ENCODE measurements at regions not wholly inside any gene's neighbourhood (a gene's known extent, or its start where the extent isn't known, plus 50 kb on each side); places are given as distances from the start of the nearest gene placed in this dataset.

DNA sequence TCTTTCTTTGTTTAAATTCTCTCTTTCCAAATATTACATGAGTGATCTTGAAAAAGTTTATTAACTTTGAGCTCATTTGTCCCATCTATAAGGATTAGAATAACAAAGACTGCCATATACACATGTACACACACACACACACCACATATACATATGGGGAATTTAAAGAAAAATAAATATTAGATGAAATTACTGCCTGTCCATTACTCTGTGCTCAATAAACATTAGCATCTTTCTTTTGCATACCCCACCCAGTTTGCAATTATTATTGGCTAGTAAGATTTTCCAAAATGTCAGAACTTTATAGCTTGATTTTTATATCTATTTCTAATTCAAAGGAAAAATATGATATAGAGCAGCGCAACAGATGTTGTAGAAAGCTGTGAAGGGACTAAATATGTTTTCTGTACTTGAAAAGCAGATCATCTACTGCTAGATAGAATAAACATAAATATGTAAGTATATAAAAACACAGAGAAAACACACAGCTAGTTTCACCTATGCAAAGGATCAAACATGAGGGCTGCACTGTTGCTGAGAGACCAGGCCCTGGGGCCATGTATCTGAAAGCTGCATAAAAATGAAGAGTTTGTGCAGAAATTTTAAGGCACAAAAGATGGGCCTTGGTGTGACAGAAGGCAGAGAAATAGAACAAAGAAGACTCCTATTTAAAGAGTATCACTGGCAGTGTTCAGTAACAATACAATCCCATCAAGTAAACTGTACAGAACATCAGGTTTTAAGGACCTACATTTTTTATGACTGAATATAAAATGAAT, 114.2 kb upstream of the NECTIN3 start:
- Histone ChIP-seq H3K27me3 (ENCODE audit: control insufficient read depth, insufficient read depth) (no peaks in the 10 kb centered on the region), H3K4me1 (ENCODE audit: control insufficient read depth, insufficient read depth, low read length) (no peaks in the 10 kb centered on the region), H3K9me3 (ENCODE audit: control insufficient read depth, low read length) (no peaks in the 10 kb centered on the region), H3K27ac (ENCODE audit: low read length) (no peak overlapping the region), H3K4me3 (ENCODE audit: low read length) (no peak overlapping the region)
- DNase-seq (no peak), ATAC-seq (no peak)
- 96% methylated on average over 1 of the region's 1 CpG for WGBS
- intact Hi-C loops (cut with DNase I), result no loop called here

DNA sequence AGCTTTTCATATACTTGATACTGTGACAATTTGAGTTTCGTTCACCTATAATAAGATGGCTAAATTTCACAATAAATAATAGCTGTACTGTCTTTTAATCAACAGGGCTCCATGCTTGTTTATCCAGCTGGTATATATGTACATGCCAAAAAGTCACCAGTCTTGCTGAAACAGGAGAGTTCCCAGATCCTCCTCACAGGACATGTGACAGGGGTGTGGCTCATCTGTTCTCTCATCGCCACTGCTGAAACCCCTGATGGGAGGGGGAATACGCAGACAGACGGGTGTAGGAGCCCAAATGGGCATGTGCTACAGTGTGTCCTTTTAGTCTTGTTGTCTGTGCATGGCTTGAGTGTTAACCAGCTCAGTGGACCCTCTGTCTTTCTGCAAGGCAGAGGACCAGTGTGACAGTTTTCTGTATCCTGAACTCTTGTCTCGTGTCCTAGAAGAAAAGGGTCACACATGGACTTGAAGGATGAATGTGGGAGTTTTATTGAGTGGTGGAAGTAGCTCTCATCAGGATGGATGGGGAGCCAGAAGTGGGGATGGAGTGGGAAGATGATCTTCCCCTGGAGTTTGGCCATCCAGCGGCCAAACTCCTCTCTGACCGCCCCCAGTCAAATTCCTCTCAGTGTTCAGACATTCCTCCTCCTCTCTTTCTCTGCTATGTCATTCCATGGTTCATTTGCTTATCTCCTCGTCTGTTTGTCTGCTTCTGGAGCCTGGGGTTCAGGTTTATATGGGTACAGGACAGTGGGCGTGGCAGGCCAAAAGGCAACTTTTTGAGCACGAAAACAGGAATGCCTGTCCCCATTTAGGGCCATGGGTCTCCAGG, 113.1 kb upstream of the NECTIN3 start:
- Histone ChIP-seq H3K27ac (ENCODE audit: low read length) (no peak overlapping the region), H3K27me3 (ENCODE audit: control insufficient read depth, insufficient read depth) (no peaks in the 10 kb centered on the region), H3K4me1 (ENCODE audit: control insufficient read depth, insufficient read depth, low read length) (no peaks in the 10 kb centered on the region), H3K9me3 (ENCODE audit: control insufficient read depth, low read length) (no peaks in the 10 kb centered on the region), H3K4me3 (ENCODE audit: low read length) (no peak overlapping the region)
- DNase-seq (no peak), ATAC-seq (no peak)
- WGBS, result 71% methylated on average over 10 of the region's 10 CpGs
- intact Hi-C loops (cut with DNase I), result no loop called here

DNA sequence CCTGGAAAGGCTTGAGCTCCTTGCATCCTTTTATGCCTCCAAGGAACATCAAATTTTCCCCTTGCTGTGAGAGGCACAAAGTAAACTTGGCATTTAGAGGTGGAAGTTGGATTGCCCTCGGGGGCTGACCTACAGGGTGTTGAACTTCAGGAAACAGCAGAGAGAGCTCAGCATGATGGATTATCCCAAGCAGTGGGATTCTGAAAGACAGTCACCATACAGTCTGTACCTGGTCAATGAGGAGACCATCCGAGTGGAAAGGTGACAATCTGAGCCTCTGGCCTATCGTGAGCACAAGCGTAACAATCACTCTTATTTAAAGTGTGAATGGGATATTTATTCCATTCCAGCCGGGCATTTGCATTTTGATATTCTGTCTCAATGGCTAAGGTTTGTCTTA, 105.6 kb upstream of the NECTIN3 start:
- 89% methylated on average over 5 of the region's 5 CpGs for WGBS
- no peak for ATAC-seq

DNA sequence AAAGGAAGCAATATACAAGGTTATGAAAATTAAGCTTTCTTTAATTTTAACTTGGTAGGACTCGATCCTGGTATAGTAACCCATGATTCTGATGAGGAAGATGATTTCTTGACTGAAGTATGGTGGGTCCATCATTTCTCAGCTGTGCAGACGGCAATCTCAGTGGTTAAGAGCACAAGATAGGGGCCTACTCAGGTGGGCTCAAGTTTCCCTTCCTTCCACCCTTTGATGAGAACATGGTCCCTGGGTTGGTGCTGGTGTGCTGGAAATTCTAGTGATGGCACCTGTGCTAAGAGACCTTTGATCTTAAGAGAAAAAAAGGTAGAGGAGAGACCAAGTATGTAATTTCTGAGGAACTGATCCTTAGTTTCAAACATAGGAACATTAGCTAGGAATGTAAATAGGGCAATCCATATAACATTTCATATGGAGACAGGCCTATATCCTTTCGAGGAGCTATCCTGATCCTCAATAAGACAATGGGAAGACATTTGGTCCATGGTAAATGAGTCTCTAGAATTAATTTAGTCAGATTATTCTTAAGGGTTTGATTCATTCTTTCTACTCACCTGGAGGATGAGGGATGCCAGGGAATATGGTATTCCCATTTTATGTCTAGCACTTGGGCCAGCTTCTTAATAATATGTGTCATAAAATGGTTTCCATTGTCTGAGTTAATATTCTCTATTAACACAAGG, 104.5 kb upstream of the NECTIN3 start:
- DNase-seq, result no peak

More for the DNA sequence above, 105.6 kb upstream of the NECTIN3 start:
- Histone ChIP-seq H3K27ac (ENCODE audit: low read length) (no peak overlapping the region), H3K9me3 (ENCODE audit: control insufficient read depth, low read length) (peaks cover 2% of the 10 kb centered on the region), H3K27me3 (ENCODE audit: control insufficient read depth, insufficient read depth) (no peaks in the 10 kb centered on the region), H3K4me1 (ENCODE audit: control insufficient read depth, insufficient read depth, low read length) (no peaks in the 10 kb centered on the region), H3K4me3 (ENCODE audit: low read length) (no peak overlapping the region)
- no peak for DNase-seq
- intact Hi-C loops (cut with DNase I), result no loop called here

DNA sequence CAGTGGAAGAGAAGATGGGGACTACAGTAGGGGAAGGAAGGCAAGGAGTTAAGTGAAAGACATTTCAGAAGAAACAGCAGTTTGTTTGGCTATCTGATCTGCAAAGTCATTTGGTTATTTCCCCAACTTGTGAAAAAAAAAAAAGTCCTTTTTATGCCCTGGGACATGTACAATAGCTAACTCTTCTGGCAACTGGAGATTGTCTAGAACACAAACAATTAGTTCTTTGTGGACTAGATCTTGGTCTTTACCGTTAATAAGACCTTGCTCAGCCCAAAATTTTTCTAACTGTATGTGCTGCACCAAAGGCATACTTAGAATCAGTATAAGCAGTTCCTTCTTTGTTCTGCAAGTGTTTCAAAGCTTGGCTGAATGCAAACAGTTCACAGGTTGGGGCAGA, 103.5 kb upstream of the NECTIN3 start:
- intact Hi-C loops (cut with DNase I), result no loop called here
- H3K4me3 ChIP-seq (ENCODE audit: low read length), result no peak overlapping the region
- 62% methylated on average over 1 of the region's 1 CpG for WGBS

More for the DNA sequence above, 104.5 kb upstream of the NECTIN3 start:
- Histone ChIP-seq H3K4me1 (ENCODE audit: control insufficient read depth, insufficient read depth, low read length) (no peaks in the 10 kb centered on the region), H3K4me3 (ENCODE audit: low read length) (no peak overlapping the region), H3K27me3 (ENCODE audit: control insufficient read depth, insufficient read depth) (no peaks in the 10 kb centered on the region), H3K9me3 (ENCODE audit: control insufficient read depth, low read length) (peaks cover 2% of the 10 kb centered on the region), H3K27ac (ENCODE audit: low read length) (no peak overlapping the region)
- no peak for ATAC-seq
- intact Hi-C loops (cut with DNase I), result no loop called here
- WGBS, result 89% methylated on average over 3 of the region's 3 CpGs

DNA sequence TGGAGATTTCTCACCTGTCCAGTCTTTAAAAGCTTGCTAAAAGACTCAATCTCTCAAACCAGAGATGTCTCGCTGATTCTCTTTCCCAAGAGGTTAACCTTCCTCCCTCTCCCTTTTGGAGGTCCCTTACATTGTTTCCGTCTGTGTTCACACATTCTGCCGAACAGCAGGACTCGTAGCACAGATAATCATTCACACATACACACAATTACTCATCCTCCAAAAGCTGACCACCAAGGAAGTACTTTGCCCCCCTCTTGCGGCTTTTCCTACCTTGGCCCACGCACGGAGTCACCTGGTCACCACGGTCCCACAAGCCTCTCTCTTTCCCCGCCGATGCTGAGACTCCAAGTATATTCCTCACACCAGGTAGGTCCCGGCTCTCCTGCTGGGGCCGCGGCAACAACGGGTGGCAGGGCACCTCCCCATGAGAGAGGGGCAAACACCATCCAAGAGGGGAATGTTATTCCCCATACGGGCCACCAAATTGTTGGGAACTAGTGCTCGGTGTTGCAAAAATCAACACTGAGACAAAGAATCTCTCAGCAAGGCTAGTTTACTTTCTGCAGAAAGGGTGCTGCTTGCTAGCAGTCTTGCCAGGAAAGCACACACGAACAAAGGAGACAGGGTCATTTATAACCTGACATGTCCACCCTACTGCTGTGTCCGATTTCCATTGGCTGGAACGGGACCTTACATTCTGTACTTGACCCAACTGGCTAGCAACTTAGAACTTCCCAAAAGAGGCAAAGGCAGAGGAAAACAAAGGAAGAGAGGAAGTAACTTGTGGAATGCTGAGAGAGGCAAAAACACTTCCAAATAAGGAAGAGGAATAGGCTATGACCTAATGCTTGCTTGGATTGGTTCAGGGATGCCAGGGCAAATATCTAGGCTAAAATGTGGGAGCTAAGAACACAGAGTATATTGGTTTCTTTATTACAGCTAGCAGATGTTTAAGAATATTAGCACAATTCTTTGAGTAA, 102.1 kb upstream of the NECTIN3 start:
- ATAC-seq (no peak), DNase-seq (no peak)
- H3K4me1 ChIP-seq (ENCODE audit: control insufficient read depth, insufficient read depth, low read length), result no peaks in the 10 kb centered on the region
- no peaks in the 10 kb centered on the region for H3K27me3 ChIP-seq (ENCODE audit: control insufficient read depth, insufficient read depth)
- intact Hi-C loops (cut with DNase I), result no loop called here
- H3K27ac ChIP-seq (ENCODE audit: low read length), result no peak overlapping the region
- no peak overlapping the region for H3K4me3 ChIP-seq (ENCODE audit: low read length)
- WGBS, result 89% methylated on average over 19 of the region's 19 CpGs
- H3K9me3 ChIP-seq (ENCODE audit: control insufficient read depth, low read length), result peaks cover 2% of the 10 kb centered on the region

More for the DNA sequence above, 103.5 kb upstream of the NECTIN3 start:
- Histone ChIP-seq H3K27ac (ENCODE audit: low read length) (no peak overlapping the region), H3K9me3 (ENCODE audit: control insufficient read depth, low read length) (peaks cover 2% of the 10 kb centered on the region), H3K27me3 (ENCODE audit: control insufficient read depth, insufficient read depth) (no peaks in the 10 kb centered on the region), H3K4me1 (ENCODE audit: control insufficient read depth, insufficient read depth, low read length) (no peaks in the 10 kb centered on the region)
- no peak for ATAC-seq
- DNase-seq, result no peak

DNA sequence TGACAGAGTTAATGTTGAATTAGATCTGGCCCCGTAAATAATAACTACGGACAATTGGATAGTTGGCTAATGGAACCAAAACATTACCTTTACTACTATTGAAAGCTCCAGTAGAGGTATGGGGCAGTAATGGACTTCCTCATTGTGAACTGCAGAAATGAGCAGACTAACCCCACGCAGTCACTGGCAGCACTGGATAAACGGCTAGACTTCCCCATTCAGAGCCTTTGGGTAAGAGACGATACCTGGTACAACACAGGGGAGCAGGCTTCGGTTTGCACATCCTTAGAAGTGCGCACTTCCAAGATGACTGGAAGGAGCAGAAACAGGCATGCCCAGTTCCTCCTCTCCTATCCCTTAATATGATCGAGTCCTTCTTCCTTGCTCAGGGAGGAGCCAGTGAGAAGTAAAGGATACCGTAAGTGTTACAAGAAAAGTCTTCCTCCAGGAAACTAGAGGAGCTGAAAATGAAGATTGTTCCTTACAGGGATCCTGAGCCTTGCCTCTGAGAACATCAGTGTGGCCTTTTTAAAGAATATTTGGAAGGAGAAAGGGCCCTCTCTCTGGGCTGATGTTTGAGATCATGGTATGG, 100.5 kb upstream of the NECTIN3 start:
- Histone ChIP-seq H3K4me1 (ENCODE audit: control insufficient read depth, insufficient read depth, low read length) (no peaks in the 10 kb centered on the region), H3K27ac (ENCODE audit: low read length) (no peak overlapping the region), H3K9me3 (ENCODE audit: control insufficient read depth, low read length) (no peaks in the 10 kb centered on the region), H3K27me3 (ENCODE audit: control insufficient read depth, insufficient read depth) (no peaks in the 10 kb centered on the region), H3K4me3 (ENCODE audit: low read length) (no peak overlapping the region)
- intact Hi-C loops (cut with DNase I), result no loop called here
- ATAC-seq, result no peak
- 93% methylated on average over 9 of the region's 9 CpGs for WGBS
- DNase-seq, result no peak

DNA sequence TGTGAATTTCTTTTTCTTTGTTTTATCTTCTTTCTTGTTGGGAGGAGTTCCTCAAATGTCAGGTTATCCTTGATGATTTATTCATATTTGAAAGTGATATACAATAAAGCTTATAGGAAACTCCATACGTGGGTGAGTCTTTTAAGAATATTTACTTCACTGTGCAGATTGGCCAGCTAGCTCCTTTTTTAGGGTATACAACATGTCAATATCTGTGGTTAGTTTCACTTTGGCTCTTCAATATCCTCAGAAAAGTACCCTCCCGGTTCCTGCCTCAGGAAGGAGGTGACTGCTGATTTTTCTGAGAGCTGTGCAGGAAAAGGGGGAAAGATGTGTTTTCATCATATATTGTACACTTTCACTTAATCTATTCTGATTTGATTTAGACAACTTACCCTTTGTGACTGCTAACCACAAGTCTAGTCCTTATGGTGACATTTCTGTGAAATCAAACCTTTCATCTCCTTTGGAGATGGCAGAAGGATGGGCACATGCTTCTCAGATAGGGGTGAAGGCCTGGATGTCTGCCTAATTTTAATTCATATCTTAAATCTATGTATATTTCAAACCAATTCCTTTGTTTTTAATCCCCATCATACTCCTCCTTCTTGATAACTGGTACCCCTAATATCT, 98.2 kb upstream of the NECTIN3 start:
- H3K9me3 ChIP-seq (ENCODE audit: control insufficient read depth, low read length), result no peaks in the 10 kb centered on the region
- no peak for ATAC-seq
- no peak overlapping the region for H3K27ac ChIP-seq (ENCODE audit: low read length)
- DNase-seq, result no peak
- intact Hi-C loops (cut with DNase I), result no loop called here
- H3K4me3 ChIP-seq (ENCODE audit: low read length), result no peak overlapping the region
- H3K27me3 ChIP-seq (ENCODE audit: control insufficient read depth, insufficient read depth), result no peaks in the 10 kb centered on the region
- H3K4me1 ChIP-seq (ENCODE audit: control insufficient read depth, insufficient read depth, low read length), result no peaks in the 10 kb centered on the region
- 44% methylated on average over 2 of the region's 2 CpGs for WGBS

DNA sequence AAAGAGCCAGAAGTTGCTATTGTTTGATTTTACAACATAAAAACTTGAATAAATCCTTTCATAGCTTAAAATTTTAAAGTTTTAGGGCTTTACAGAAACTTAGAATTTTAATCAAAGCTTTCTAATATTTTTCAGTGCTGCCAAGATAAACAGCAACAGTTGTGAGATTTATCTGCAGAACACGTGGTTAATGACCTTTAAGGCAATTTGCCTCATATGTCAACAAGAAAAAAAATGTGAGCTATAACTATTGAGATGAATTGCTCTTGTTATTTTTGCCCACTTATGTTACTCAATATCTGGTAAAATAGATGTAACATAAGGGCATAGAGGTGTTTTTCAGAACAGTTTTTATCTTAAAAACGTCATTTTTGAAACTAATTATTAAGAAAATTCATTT, 96.7 kb upstream of the NECTIN3 start:
- DNase-seq, result no peak
- 16% methylated on average over 2 of the region's 2 CpGs for WGBS
- H3K4me1 ChIP-seq (ENCODE audit: control insufficient read depth, insufficient read depth, low read length), result no peaks in the 10 kb centered on the region
- intact Hi-C loops (cut with DNase I), result no loop called here
- no peak overlapping the region for H3K4me3 ChIP-seq (ENCODE audit: low read length)
- H3K27me3 ChIP-seq (ENCODE audit: control insufficient read depth, insufficient read depth), result no peaks in the 10 kb centered on the region
- no peak for ATAC-seq
- no peak overlapping the region for H3K27ac ChIP-seq (ENCODE audit: low read length)
- H3K9me3 ChIP-seq (ENCODE audit: control insufficient read depth, low read length), result no peaks in the 10 kb centered on the region

All from right cardiac atrium (tissue), 5 donors.